ENCODE measurements at regions not wholly inside any gene's neighbourhood (a gene's known extent, or its start where the extent isn't known, plus 50 kb on each side); places are given as distances from the start of the nearest gene placed in this dataset.

DNA sequence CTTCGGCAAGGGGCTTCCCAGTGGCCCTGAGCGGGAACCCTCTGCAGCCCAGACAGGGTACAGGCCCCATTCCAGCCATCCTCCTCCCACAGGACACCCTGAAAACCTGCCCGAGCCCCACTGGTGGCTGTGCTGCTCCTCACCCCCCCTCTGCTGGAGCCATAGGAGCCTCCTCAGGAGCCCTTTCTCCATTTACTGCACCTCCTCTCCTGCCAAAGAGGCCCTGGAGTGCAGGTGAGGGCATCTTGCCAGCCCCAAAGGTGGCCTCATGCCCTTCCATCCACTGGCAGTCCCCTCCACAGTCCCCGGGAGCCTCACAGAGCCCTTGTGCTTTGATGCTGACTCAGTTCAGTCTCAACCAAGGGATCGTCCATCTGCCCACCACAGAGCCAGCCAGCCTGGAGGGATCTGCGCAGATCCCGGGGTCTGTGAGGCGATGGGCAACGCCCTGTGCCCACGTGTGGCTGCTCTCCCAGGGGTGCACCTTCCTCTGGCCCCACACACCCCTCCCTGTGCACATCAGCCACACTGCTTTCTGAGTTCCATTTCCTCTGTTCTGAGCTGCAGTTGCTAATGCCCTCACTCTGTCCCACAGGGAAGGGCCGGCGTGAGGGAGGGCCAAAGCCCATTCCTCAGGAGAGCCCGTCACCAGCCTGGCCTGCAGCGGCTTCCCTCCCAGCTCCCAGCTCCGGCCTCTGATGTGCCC lies 228.5 kb downstream of the DLL1 start:
- H3K79me2 ChIP-seq (ENCODE audit: insufficient read depth, low read length): no peaks in the 10 kb centered on the region
- no peak overlapping the region for H3K4me3 ChIP-seq (ENCODE audit: insufficient read depth, low read length)
- H3K27ac ChIP-seq (ENCODE audit: low read depth, low read length): no peak overlapping the region
- no peaks in the 10 kb centered on the region for H3K36me3 ChIP-seq (ENCODE audit: insufficient read depth, low read length)
- TF ChIP-seq, protein P1, sequence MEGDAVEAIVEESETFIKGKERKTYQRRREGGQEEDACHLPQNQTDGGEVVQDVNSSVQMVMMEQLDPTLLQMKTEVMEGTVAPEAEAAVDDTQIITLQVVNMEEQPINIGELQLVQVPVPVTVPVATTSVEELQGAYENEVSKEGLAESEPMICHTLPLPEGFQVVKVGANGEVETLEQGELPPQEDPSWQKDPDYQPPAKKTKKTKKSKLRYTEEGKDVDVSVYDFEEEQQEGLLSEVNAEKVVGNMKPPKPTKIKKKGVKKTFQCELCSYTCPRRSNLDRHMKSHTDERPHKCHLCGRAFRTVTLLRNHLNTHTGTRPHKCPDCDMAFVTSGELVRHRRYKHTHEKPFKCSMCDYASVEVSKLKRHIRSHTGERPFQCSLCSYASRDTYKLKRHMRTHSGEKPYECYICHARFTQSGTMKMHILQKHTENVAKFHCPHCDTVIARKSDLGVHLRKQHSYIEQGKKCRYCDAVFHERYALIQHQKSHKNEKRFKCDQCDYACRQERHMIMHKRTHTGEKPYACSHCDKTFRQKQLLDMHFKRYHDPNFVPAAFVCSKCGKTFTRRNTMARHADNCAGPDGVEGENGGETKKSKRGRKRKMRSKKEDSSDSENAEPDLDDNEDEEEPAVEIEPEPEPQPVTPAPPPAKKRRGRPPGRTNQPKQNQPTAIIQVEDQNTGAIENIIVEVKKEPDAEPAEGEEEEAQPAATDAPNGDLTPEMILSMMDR (IDR thresholded peaks at IDR 0.05; ENCODE audit: extremely low read depth, low read depth, low read length): no peak
- H3K4me2 ChIP-seq (ENCODE audit: insufficient read depth, low read length): no peak overlapping the region
- no peaks in the 10 kb centered on the region for H3K9me3 ChIP-seq (ENCODE audit: low read depth, low read length)
- H3K4me1 ChIP-seq (ENCODE audit: insufficient read depth, low read length): no peaks in the 10 kb centered on the region
- DNase-seq (ENCODE audit: insufficient read length, low spot score, missing footprints): peak; percentile 46
- no peaks in the 10 kb centered on the region for H3K27me3 ChIP-seq (ENCODE audit: insufficient read depth, low read length)
- no peak overlapping the region for H2AFZ ChIP-seq (ENCODE audit: low read length)
- H4K20me1 ChIP-seq (ENCODE audit: insufficient read depth, low read length): no peaks in the 10 kb centered on the region

DNA sequence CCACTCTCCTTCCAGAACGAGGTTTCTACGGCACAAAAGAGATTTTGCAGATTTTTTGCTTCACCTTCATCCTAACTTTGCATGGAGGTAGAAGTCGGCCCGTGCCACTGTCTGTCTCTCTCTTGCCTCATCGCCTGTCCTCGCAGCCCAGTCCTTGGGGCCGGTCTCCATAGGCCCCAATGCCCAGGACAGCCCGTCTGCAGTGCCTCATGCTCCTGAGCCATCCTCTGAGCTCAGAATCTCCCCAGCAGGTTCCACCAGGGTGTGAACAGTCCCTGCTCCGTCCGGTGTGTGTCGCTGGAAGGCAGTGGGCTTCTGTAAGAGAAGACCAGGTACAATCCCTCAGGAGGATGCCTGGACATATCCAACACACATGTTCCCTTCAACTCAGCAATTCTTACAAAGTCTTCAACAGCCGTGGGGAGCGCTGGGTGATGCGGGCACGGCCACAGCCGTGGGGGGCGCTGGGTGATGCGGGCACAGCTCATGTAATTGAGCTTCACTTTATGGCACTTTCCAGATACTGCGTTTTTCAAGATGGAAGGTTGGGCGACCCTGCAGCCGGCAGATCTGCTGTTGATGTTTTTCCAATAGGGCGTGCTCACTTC lies 231.9 kb downstream of the DLL1 start:
- DNase-seq (ENCODE audit: insufficient read length, low spot score, missing footprints): peak; percentile 19
- H3K9me3 ChIP-seq (ENCODE audit: low read depth, low read length): no peaks in the 10 kb centered on the region
- no peaks in the 10 kb centered on the region for H3K79me2 ChIP-seq (ENCODE audit: insufficient read depth, low read length)

DNA sequence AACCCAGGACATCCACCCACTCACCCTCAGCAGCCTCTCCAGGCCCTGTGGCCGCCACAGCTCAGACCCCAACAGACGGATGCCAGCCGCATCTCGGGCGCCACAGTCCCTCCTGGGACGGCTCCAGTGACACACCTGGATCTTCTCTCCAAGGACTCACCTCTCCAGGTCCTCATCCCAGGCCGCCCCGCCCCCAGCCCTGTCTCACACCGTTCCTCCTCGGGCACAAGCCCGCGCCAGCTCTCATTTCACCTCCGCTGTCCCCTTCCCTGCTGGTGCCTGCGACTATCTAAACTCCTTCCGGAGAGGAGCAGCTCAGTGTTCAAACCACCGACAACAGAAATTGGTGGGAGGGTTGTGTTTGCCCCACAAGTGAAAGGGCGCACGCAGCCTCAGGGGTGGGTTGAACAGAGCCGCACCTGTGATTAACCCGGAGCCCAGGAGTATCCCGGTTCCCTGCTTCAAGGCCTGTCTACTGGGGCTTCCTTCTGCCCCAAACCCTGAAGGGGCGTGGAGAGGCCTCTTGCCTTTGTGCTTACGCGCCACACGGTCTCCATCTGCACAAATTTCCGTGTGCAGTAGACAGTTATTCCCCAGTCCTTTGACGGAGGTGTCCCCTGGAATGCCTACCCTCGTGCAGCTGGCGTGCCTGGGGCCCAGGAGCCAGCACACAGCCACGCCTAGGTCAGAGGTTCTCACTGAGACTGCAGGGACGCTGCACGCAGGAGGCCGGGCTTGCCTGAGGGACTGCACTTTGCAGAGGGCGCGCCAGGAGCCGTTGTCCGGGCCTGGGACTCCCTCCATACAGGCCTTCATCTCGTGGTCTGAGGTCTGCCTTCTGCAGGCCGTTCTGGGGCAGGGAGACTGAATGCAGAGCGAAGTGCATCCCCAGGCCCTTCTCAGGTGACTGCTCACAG lies 232.7 kb downstream of the DLL1 start:
- no peaks in the 10 kb centered on the region for H4K20me1 ChIP-seq (ENCODE audit: insufficient read depth, low read length)
- DNase-seq (ENCODE audit: insufficient read length, low spot score, missing footprints): peak; percentile 63
- H2AFZ ChIP-seq (ENCODE audit: low read length): no peak overlapping the region
- H3K9me3 ChIP-seq (ENCODE audit: low read depth, low read length): no peaks in the 10 kb centered on the region
- H3K4me3 ChIP-seq (ENCODE audit: insufficient read depth, low read length): no peak overlapping the region
- TF ChIP-seq, protein P1 (IDR thresholded peaks at IDR 0.05; ENCODE audit: extremely low read depth, low read depth, low read length): no peak
- H3K27ac ChIP-seq (ENCODE audit: low read depth, low read length): no peak overlapping the region
- no peaks in the 10 kb centered on the region for H3K79me2 ChIP-seq (ENCODE audit: insufficient read depth, low read length)
- H3K27me3 ChIP-seq (ENCODE audit: insufficient read depth, low read length): no peaks in the 10 kb centered on the region
- no peaks in the 10 kb centered on the region for H3K4me1 ChIP-seq (ENCODE audit: insufficient read depth, low read length)
- no peak overlapping the region for H3K4me2 ChIP-seq (ENCODE audit: insufficient read depth, low read length)
- no peaks in the 10 kb centered on the region for H3K36me3 ChIP-seq (ENCODE audit: insufficient read depth, low read length)

More for the DNA sequence above, 231.9 kb downstream of the DLL1 start:
- TF ChIP-seq, protein P1 (IDR thresholded peaks at IDR 0.05; ENCODE audit: extremely low read depth, low read depth, low read length): no peak
- no peak overlapping the region for H3K4me2 ChIP-seq (ENCODE audit: insufficient read depth, low read length)
- H3K4me3 ChIP-seq (ENCODE audit: insufficient read depth, low read length): no peak overlapping the region
- no peak overlapping the region for H2AFZ ChIP-seq (ENCODE audit: low read length)
- H3K4me1 ChIP-seq (ENCODE audit: insufficient read depth, low read length): no peaks in the 10 kb centered on the region
- no peaks in the 10 kb centered on the region for H3K27me3 ChIP-seq (ENCODE audit: insufficient read depth, low read length)
- no peak overlapping the region for H3K27ac ChIP-seq (ENCODE audit: low read depth, low read length)
- no peaks in the 10 kb centered on the region for H3K36me3 ChIP-seq (ENCODE audit: insufficient read depth, low read length)
- H4K20me1 ChIP-seq (ENCODE audit: insufficient read depth, low read length): no peaks in the 10 kb centered on the region

Measured in osteoblast (primary cell).